Stimulated activated naive CD4-positive, alpha-beta T cell treated with Interleukin-2 at 50 U/mL for 16 hours (primary cell): ENCODE measurements at regions not wholly inside any gene's neighbourhood (a gene's known extent, or its start where the extent isn't known, plus 50 kb on each side); places are given as distances from the start of the nearest gene placed in this dataset.

Source experiments
- DNase-seq: peaks from one replicate; lab custom pipeline; 2025; lab: John Stamatoyannopoulos, UW

- DNase-seq, result no peak
These were observed 609.6 kb downstream of the BRINP3 start for GRCh38 chr1:189868021-189868420.

- no peak for DNase-seq
These were observed 602.8 kb downstream of the BRINP3 start for GRCh38 chr1:189874715-189875435.

GRCh38 chr1:189880135-189880534 lies 597.5 kb downstream of the BRINP3 start:
- no peak for DNase-seq

GRCh38 chr1:189899686-189900425 lies 577.8 kb downstream of the BRINP3 start:
- DNase-seq, result no peak

GRCh38 chr1:189904509-189904908 lies 573.2 kb downstream of the BRINP3 start:
- DNase-seq, result no peak

- no peak for DNase-seq
These were observed 569.6 kb downstream of the BRINP3 start for GRCh38 chr1:189908113-189908512.

GRCh38 chr1:189921613-189922012 lies 556.1 kb downstream of the BRINP3 start:
- no peak for DNase-seq

GRCh38 chr1:189927641-189928040 lies 550.0 kb downstream of the BRINP3 start:
- DNase-seq, result no peak

- no peak for DNase-seq
These were observed 548.1 kb downstream of the BRINP3 start for GRCh38 chr1:189929501-189930099.

GRCh38 chr1:189936861-189937260 lies 540.8 kb downstream of the BRINP3 start:
- no peak for DNase-seq

GRCh38 chr1:189939967-189940366 lies 537.7 kb downstream of the BRINP3 start:
- DNase-seq, result no peak

GRCh38 chr1:189941922-189942321 lies 535.7 kb downstream of the BRINP3 start:
- DNase-seq, result no peak

- no peak for DNase-seq
These were observed 518.9 kb downstream of the BRINP3 start for GRCh38 chr1:189958756-189959155.

- DNase-seq, result no peak
These were observed 516.9 kb downstream of the BRINP3 start for GRCh38 chr1:189960769-189961168.

GRCh38 chr1:189962181-189962580 lies 515.5 kb downstream of the BRINP3 start:
- no peak for DNase-seq

- DNase-seq, result no peak
These were observed 507.1 kb downstream of the BRINP3 start for GRCh38 chr1:189970331-189971230.

GRCh38 chr1:189971656-189972055 lies 506.0 kb downstream of the BRINP3 start:
- DNase-seq, result no peak

GRCh38 chr1:189977184-189977583 lies 500.5 kb downstream of the BRINP3 start:
- no peak for DNase-seq

GRCh38 chr1:189983166-189983890 lies 494.3 kb downstream of the BRINP3 start:
- DNase-seq, result no peak

GRCh38 chr1:189986516-189986915 lies 491.1 kb downstream of the BRINP3 start:
- DNase-seq, result no peak

- no peak for DNase-seq
These were observed 490.2 kb downstream of the BRINP3 start for GRCh38 chr1:189987509-189987908.
